ENCODE measurements at regions not wholly inside any gene's neighbourhood (a gene's known extent, or its start where the extent isn't known, plus 50 kb on each side); places are given as distances from the start of the nearest gene placed in this dataset.

DNA sequence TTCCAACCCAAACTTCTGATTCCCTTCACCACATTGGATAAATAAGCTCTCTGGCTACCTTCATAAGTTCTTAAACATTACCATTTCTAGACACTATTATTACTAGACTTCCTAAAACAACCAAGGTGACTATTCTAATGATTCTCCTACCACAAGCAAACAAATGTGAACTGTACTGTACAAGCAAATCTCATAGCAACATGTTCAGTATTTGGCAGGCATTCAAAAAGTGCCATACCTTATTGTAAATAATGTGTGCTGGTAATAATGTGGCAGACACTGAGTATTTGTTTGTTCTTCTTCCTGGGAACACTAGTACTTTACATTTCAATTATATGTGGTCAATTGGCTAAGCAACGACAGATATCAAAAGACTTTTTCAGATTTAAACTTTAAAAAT lies 986.0 kb upstream of the SPRY2 start:
- TF ChIP-seq, protein P1, sequence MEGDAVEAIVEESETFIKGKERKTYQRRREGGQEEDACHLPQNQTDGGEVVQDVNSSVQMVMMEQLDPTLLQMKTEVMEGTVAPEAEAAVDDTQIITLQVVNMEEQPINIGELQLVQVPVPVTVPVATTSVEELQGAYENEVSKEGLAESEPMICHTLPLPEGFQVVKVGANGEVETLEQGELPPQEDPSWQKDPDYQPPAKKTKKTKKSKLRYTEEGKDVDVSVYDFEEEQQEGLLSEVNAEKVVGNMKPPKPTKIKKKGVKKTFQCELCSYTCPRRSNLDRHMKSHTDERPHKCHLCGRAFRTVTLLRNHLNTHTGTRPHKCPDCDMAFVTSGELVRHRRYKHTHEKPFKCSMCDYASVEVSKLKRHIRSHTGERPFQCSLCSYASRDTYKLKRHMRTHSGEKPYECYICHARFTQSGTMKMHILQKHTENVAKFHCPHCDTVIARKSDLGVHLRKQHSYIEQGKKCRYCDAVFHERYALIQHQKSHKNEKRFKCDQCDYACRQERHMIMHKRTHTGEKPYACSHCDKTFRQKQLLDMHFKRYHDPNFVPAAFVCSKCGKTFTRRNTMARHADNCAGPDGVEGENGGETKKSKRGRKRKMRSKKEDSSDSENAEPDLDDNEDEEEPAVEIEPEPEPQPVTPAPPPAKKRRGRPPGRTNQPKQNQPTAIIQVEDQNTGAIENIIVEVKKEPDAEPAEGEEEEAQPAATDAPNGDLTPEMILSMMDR (IDR thresholded peaks at IDR 0.05; ENCODE audit: insufficient read depth, low read length): no peak
- no peak for TF ChIP-seq POLR2AphosphoS5 (IDR thresholded peaks at IDR 0.05; ENCODE audit: low read depth)
- TF ChIP-seq, protein P2, sequence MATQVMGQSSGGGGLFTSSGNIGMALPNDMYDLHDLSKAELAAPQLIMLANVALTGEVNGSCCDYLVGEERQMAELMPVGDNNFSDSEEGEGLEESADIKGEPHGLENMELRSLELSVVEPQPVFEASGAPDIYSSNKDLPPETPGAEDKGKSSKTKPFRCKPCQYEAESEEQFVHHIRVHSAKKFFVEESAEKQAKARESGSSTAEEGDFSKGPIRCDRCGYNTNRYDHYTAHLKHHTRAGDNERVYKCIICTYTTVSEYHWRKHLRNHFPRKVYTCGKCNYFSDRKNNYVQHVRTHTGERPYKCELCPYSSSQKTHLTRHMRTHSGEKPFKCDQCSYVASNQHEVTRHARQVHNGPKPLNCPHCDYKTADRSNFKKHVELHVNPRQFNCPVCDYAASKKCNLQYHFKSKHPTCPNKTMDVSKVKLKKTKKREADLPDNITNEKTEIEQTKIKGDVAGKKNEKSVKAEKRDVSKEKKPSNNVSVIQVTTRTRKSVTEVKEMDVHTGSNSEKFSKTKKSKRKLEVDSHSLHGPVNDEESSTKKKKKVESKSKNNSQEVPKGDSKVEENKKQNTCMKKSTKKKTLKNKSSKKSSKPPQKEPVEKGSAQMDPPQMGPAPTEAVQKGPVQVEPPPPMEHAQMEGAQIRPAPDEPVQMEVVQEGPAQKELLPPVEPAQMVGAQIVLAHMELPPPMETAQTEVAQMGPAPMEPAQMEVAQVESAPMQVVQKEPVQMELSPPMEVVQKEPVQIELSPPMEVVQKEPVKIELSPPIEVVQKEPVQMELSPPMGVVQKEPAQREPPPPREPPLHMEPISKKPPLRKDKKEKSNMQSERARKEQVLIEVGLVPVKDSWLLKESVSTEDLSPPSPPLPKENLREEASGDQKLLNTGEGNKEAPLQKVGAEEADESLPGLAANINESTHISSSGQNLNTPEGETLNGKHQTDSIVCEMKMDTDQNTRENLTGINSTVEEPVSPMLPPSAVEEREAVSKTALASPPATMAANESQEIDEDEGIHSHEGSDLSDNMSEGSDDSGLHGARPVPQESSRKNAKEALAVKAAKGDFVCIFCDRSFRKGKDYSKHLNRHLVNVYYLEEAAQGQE (IDR thresholded peaks at IDR 0.05; ENCODE audit: insufficient replicate concordance, low read depth): no peak
- TF ChIP-seq GABPA (IDR thresholded peaks at IDR 0.05; ENCODE audit: low read depth): no peak
- no peak for TF ChIP-seq SPI1 (IDR thresholded peaks at IDR 0.05; ENCODE audit: borderline replicate concordance, low read depth)

Data from HL-60 (cell line).